ENCODE measurements at regions not wholly inside any gene's neighbourhood (a gene's known extent, or its start where the extent isn't known, plus 50 kb on each side); places are given as distances from the start of the nearest gene placed in this dataset.
A peak's percentile ranks its signal among the peaks of the same experiment; 100 is the strongest.

DNA sequence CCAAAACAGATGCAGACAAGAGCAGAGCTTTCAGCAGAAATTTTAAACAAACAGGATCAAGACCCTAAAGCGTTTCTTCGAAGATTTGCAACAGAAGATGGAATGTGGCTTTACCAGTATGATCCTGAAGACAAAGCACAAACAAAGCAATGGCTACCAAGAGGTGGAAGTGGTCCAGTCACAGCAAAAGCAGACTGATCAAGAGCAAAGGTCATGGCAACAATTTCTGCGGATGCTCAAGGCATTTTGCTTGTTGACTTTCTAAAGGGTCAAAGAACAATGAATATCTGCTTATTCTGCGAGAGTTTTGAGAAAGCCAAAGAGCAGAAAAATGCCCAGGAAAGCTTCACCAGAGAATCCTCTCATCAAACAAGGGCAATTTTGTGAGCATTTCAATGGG, 130.4 kb downstream of the MBL2 start:
- TF ChIP-seq CTCF (IDR thresholded peaks at IDR 0.05; ENCODE audit: insufficient read depth, low read length, severe bottlenecking), result no peak
- H3K36me3 ChIP-seq (ENCODE audit: control insufficient read depth, insufficient read depth, low read length), result no peaks in the 10 kb centered on the region

DNA sequence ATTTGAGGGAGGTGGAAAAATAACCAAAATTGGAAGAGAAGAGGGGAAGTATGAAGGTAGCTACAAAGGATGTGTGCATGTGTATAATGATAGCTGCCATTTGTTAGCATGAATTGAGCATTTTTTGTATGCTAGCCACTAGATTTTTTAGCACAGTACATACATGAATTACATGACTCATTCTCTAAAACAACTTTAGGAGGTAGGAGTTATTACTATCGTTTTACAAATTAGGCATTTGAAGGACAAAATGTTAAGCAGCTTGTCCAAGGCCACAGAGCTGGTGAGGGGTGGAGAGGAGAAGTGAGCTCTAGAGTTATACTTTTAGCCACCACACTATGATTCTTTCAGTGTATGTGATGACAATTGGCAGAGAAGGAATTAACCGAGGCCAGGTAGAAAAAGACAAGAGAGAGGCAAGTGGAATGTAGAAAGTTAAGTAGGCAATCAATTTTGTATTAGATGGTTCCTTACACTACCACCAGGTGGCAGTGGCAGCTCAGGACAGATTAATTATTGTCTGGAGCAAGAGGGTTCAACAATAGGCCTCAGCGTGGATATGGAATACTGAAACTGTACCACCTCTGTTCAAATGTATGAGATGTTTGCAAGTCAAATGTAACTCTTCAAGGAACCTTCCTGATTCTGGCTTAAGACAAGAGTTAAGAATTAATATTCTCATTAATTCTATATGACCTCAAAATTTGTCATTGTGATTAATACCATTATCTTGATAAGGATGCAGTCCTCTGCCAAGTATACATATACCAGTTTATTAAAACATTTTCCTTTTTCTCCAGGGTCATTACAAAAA, 128.0 kb downstream of the MBL2 start:
- H3K4me3 ChIP-seq (ENCODE audit: low read depth, low read length), result no peak overlapping the region
- DNase-seq (ENCODE audit: low read depth), result peak; percentile 49
- H3K36me3 ChIP-seq (ENCODE audit: control insufficient read depth, insufficient read depth, low read length), result no peaks in the 10 kb centered on the region
- no peak for FAIRE-seq
- H3K27me3 ChIP-seq (ENCODE audit: control insufficient read depth, insufficient read depth, low read length), result no peaks in the 10 kb centered on the region
- peak; percentile 73 for TF ChIP-seq CTCF (IDR thresholded peaks at IDR 0.05; ENCODE audit: insufficient read depth, low read length, severe bottlenecking)

More for the DNA sequence above, 130.4 kb downstream of the MBL2 start:
- FAIRE-seq, result peak; percentile 73
- no peaks in the 10 kb centered on the region for H3K27me3 ChIP-seq (ENCODE audit: control insufficient read depth, insufficient read depth, low read length)
- no peak overlapping the region for H3K4me3 ChIP-seq (ENCODE audit: low read depth, low read length)
- DNase-seq (ENCODE audit: low read depth), result no peak

DNA sequence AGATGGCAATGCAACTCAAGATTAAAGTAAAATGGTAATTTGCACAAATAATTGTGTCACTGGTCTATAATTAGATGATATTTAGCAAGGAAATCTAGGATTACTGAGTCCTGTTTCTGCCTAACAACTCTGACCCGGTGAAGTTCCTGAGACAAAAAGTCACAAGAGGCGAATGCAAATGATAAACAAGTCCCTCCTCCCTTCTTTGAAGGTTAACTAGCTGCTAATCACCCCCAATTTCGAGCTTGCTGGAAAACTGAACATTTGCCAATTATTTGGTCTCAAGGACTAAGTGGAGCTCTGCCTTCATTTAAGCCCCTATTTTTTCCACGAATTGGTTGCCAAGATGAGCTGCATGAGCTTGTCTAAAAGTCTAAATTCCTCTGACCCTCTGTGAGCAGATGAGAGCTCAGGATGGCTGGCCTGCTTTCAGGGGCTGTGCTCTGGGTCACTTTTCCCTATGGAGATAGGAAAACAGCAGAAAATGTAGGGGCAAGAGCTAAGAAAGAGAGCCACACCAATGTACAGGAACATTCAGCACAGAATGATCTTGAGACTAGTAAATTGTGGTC, 127.3 kb downstream of the MBL2 start:
- FAIRE-seq (no peak), DNase-seq (ENCODE audit: low read depth) (no peak)
- TF ChIP-seq CTCF (IDR thresholded peaks at IDR 0.05; ENCODE audit: insufficient read depth, low read length, severe bottlenecking), result no peak
- Histone ChIP-seq H3K27me3 (ENCODE audit: control insufficient read depth, insufficient read depth, low read length) (no peaks in the 10 kb centered on the region), H3K4me3 (ENCODE audit: low read depth, low read length) (no peak overlapping the region), H3K36me3 (ENCODE audit: control insufficient read depth, insufficient read depth, low read length) (no peaks in the 10 kb centered on the region)

DNA sequence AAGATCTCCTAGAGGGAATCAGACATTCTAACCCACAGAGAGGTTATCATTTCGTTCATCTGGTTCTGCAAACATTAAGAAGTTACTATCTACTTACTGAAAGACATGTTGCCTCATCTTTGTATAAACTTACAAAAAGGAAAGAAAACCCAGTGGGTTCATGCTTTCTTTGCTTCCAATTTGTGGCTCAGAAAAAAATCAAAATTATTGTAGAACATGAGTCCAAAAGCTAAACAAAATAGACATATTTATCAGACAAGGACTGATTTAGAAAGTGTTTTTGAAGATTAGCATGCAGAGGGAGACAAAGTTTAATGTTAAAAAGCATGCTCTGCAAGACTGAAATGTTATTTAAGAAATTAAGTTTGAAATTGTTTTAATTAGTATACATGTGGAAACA, 123.1 kb downstream of the MBL2 start:
- DNase-seq (ENCODE audit: low read depth), result no peak
- no peak for FAIRE-seq
- Histone ChIP-seq H3K27me3 (ENCODE audit: control insufficient read depth, insufficient read depth, low read length) (no peaks in the 10 kb centered on the region), H3K4me3 (ENCODE audit: low read depth, low read length) (no peak overlapping the region), H3K36me3 (ENCODE audit: control insufficient read depth, insufficient read depth, low read length) (no peaks in the 10 kb centered on the region)
- no peak for TF ChIP-seq CTCF (IDR thresholded peaks at IDR 0.05; ENCODE audit: insufficient read depth, low read length, severe bottlenecking)

- DNase-seq (ENCODE audit: low read depth) (no peak), FAIRE-seq (no peak)
- Histone ChIP-seq H3K4me3 (ENCODE audit: low read depth, low read length) (no peak overlapping the region), H3K36me3 (ENCODE audit: control insufficient read depth, insufficient read depth, low read length) (no peaks in the 10 kb centered on the region), H3K27me3 (ENCODE audit: control insufficient read depth, insufficient read depth, low read length) (no peaks in the 10 kb centered on the region)
- TF ChIP-seq CTCF (IDR thresholded peaks at IDR 0.05; ENCODE audit: insufficient read depth, low read length, severe bottlenecking), result no peak
These were observed 121.7 kb downstream of the MBL2 start for GRCh38 chr10:52650873-52651272.

Measured in bronchial epithelial cell (primary cell).